PC-9 (cell line): ENCODE measurements at regions not wholly inside any gene's neighbourhood (a gene's known extent, or its start where the extent isn't known, plus 50 kb on each side); places are given as distances from the start of the nearest gene placed in this dataset.
"Not testable (repeated sequence)": the region's sequence is repeated elsewhere in the genome, so short reads cannot be mapped to it uniquely, and the experiment has no call there.

Experiments used
- CTCF ChIP-seq: fragments of 200-600 bp; sonication (generic); conservative IDR thresholded peaks from 2 replicates; pipeline ENCODE4 v1.6.1; 2017; ENCODE audit warnings: mixed run types, antibody characterized with exemption, mild to moderate bottlenecking, moderate library complexity
- EZH2 ChIP-seq: fragments of 200-600 bp; sonication (generic); IDR thresholded peaks from 2 replicates; pipeline ENCODE4 v1.8.0; 2017; ENCODE audit warnings: antibody characterized with exemption, low read depth

GRCh38 chr5:177939246-177940171, 56.5 kb downstream of the PROP1 start:
- TF ChIP-seq CTCF, EZH2: not testable (repeated sequence)
